OCI-LY3 (cell line): ENCODE measurements at regions not wholly inside any gene's neighbourhood (a gene's known extent, or its start where the extent isn't known, plus 50 kb on each side); places are given as distances from the start of the nearest gene placed in this dataset.

Experiments used
- H2AFZ ChIP-seq: fragments of 200-600, 300-600 bp; shearing (Covaris generic); 2 replicates; pipeline ENCODE4 v1.6.0; 2014; ENCODE audit warnings: antibody characterized with exemption, low read depth, low read length
- H3K27ac ChIP-seq: fragments of 200-600, 300-600 bp; sonication (generic); 2 replicates; pipeline ENCODE4 v1.5.1; 2014; ENCODE audit warnings: mild to moderate bottlenecking, low read length, moderate library complexity, mixed read lengths
- H3K27me3 ChIP-seq: fragments of 200-600, 300-600 bp; sonication (generic); 2 replicates; pipeline ENCODE4 v1.6.1; 2014; ENCODE audit warnings: low read depth, low read length, mixed read lengths
- H3K36me3 ChIP-seq: fragments of 200-600, 300-600 bp; sonication (generic); replicated peaks from 2 replicates; pipeline ENCODE3; 2014; ENCODE audit warnings: low read depth, low read length, mixed read lengths
- H3K4me1 ChIP-seq: fragments of 300-600, 200-600 bp; sonication (generic); 2 replicates; pipeline ENCODE4 v1.6.1; 2014; ENCODE audit warnings: low read length, mixed read lengths
- H3K4me2 ChIP-seq: fragments of 200-600, 300-600 bp; sonication (generic); 2 replicates; pipeline ENCODE4 v1.6.1; 2014; ENCODE audit warnings: low read length, mixed read lengths
- H3K4me3 ChIP-seq: fragments of 300-600, 200-600 bp; sonication (generic); 2 replicates; pipeline ENCODE4 v1.5.1; 2014; ENCODE audit warnings: antibody characterized with exemption, mild to moderate bottlenecking, low read length, moderate library complexity
- H3K79me2 ChIP-seq: fragments of 300-600, 200-600 bp; shearing (Covaris generic); 2 replicates; pipeline ENCODE4 v1.6.1; 2014; ENCODE audit warnings: mild to moderate bottlenecking, low read length, mixed read lengths
- H3K9ac ChIP-seq: fragments of 300-600, 200-600 bp; shearing (Covaris generic); 2 replicates; pipeline ENCODE4 v1.6.0; 2014; ENCODE audit warnings: mild to moderate bottlenecking, low read length, moderate library complexity
- H3K9me3 ChIP-seq: fragments of 200-600, 300-600 bp; shearing (Covaris generic); 2 replicates; pipeline ENCODE4 v1.6.1; 2014; ENCODE audit warnings: low read length, mixed read lengths; ENCODE audit not compliant: insufficient read depth
- H4K20me1 ChIP-seq: fragments of 200-600, 300-600 bp; sonication (generic); 2 replicates; pipeline ENCODE4 v1.6.1; 2016; ENCODE audit warnings: low read length, mixed read lengths; ENCODE audit not compliant: insufficient read depth
- EZH2phosphoT487 ChIP-seq: fragments of 200-600 bp; shearing (Covaris generic); IDR thresholded peaks from 2 replicates; pipeline ENCODE4 v1.6.1; 2018; ENCODE audit warnings: antibody characterized with exemption, mixed run types, low read depth
- TF ChIP-seq, protein P1 (sequence below): fragments of 200-600, 300-600 bp; sonication (generic); IDR thresholded peaks from 2 replicates; pipeline ENCODE4 v1.5.1; 2014; ENCODE audit warnings: antibody characterized with exemption, low read length, low read depth

DNA sequence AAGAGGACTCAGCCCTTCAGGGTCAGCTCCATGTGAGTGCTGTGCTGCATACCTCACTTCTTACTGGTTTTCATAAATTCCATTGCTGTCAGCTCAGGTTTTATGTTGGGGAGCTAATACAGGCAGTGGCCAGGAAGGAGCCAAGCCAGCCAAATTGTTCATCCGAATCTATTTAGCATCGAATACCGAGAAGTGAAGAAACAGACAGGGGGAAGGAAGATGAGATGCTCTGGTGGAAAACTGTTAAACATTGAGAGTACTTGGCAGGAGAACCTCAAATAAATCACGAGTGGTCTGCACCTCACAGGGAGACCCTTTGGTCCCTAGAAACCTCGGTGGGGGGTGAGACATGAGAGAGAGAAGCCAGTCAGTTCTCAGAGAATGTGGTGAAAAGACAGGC, 196.0 kb upstream of the TMEM72 start:
- Histone ChIP-seq H3K36me3 (no peaks in the 10 kb centered on the region), H3K9me3 (no peaks in the 10 kb centered on the region), H3K27ac (no peak overlapping the region), H3K4me3 (no peak overlapping the region), H2AFZ (no peak overlapping the region), H4K20me1 (no peaks in the 10 kb centered on the region), H3K9ac (no peak overlapping the region), H3K4me1 (no peaks in the 10 kb centered on the region), H3K4me2 (no peak overlapping the region), H3K79me2 (no peaks in the 10 kb centered on the region), H3K27me3 (no peaks in the 10 kb centered on the region)
- no peak for TF ChIP-seq EZH2phosphoT487

DNA sequence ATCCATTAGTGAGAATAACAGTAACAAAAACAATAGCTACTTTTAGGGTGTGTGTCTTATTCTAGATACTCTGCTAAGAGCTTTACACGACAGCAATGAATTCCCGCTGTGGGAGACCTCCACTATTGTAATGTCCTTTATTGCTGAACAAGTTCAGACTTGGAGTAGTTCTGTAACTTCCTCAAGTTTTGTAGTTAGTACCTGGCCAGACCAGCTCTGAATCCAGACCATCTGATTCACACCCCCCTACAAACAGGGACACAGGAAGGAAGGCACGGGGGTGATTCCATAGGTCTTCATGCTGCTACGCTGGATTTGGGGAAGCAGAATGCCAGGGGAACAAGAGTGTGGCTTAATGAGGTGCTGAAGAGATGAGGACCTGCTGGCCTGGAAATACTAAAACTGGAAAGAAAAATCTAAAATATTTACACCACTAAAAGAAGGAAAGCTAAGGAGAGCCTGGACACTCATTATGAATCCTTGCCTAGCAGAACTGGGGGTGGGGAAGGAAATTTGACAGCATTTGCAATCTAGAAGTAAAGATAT, 194.6 kb upstream of the TMEM72 start:
- Histone ChIP-seq H3K9ac (no peak overlapping the region), H3K9me3 (no peaks in the 10 kb centered on the region), H3K27me3 (no peaks in the 10 kb centered on the region), H3K4me1 (no peaks in the 10 kb centered on the region), H3K79me2 (no peaks in the 10 kb centered on the region), H3K4me3 (no peak overlapping the region), H4K20me1 (no peaks in the 10 kb centered on the region), H3K36me3 (no peaks in the 10 kb centered on the region), H3K4me2 (no peak overlapping the region), H3K27ac (no peak overlapping the region), H2AFZ (no peak overlapping the region)
- TF ChIP-seq, protein P1, sequence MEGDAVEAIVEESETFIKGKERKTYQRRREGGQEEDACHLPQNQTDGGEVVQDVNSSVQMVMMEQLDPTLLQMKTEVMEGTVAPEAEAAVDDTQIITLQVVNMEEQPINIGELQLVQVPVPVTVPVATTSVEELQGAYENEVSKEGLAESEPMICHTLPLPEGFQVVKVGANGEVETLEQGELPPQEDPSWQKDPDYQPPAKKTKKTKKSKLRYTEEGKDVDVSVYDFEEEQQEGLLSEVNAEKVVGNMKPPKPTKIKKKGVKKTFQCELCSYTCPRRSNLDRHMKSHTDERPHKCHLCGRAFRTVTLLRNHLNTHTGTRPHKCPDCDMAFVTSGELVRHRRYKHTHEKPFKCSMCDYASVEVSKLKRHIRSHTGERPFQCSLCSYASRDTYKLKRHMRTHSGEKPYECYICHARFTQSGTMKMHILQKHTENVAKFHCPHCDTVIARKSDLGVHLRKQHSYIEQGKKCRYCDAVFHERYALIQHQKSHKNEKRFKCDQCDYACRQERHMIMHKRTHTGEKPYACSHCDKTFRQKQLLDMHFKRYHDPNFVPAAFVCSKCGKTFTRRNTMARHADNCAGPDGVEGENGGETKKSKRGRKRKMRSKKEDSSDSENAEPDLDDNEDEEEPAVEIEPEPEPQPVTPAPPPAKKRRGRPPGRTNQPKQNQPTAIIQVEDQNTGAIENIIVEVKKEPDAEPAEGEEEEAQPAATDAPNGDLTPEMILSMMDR: no peak
- no peak for TF ChIP-seq EZH2phosphoT487

DNA sequence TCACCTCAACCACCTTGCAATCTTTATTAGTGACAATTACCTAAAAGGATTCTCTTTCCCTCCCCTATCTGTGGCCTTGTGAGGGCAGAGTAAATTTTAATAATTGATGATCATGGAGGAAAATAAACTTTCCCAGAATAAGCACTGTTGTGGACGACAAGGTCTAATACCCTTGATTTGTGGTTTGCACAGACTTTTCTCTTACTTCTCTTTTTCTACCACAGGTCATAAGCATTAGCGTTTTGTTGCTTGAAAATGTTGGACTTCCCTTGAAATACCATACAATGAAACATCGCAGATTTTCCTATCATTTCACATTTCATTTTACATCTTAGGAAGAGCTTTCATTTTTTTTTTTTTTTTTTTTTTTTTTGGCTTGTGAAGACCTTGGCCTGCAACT, 188.1 kb upstream of the TMEM72 start:
- Histone ChIP-seq H2AFZ (no peak overlapping the region), H4K20me1 (no peaks in the 10 kb centered on the region), H3K9me3 (no peaks in the 10 kb centered on the region), H3K4me1 (peaks cover 25% of the 10 kb centered on the region), H3K4me2 (no peak overlapping the region), H3K27ac (no peak overlapping the region), H3K9ac (no peak overlapping the region), H3K4me3 (no peak overlapping the region), H3K27me3 (no peaks in the 10 kb centered on the region; the same call in 1 of the 2 replicates), H3K36me3 (no peaks in the 10 kb centered on the region), H3K79me2 (no peaks in the 10 kb centered on the region)
- TF ChIP-seq, protein P1: no peak
- TF ChIP-seq EZH2phosphoT487: no peak

DNA sequence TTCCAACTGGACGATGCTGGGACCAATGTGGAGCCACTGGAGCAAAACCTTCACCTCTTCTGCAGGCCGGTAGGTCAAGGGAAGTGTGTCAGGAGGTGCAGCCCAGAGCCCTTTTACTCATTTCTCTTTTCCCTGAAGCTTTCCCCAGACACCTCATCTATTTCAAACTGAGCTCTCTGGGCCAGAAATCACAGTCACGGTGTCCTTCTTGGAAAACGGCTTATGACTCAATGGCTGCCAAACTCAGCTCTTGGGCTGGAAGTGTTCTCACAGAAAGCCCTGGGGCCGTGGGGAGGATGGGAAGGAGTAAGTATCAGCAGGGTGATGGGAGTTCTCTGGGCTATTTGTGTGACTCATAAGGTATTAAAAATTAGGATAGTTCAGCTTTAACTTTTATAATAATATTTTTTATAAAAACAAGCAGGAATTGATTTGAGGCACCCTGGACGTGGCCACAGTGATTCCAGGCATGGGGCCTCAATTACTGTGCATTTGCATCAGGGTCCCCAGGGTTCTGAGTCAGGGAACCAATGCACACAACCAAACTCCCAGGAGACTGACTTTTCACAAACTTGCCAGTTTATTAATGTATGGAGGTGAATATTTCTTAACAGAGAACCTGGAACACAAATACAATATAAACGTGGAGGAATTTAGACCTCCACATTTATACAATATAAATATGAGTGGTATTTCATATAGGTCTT, 187.4 kb upstream of the TMEM72 start:
- Histone ChIP-seq H4K20me1 (no peaks in the 10 kb centered on the region), H3K27ac (no peak overlapping the region), H3K9ac (no peak overlapping the region), H3K4me1 (peaks cover 25% of the 10 kb centered on the region), H3K4me3 (no peak overlapping the region), H3K36me3 (no peaks in the 10 kb centered on the region), H3K9me3 (no peaks in the 10 kb centered on the region), H3K4me2 (no peak overlapping the region), H3K27me3 (no peaks in the 10 kb centered on the region; the same call in 1 of the 2 replicates), H3K79me2 (no peaks in the 10 kb centered on the region), H2AFZ (no peak overlapping the region)
- TF ChIP-seq, protein P1: no peak
- no peak for TF ChIP-seq EZH2phosphoT487
